Omental fat pad (tissue), 3 donors: ENCODE measurements at regions not wholly inside any gene's neighbourhood (a gene's known extent, or its start where the extent isn't known, plus 50 kb on each side); places are given as distances from the start of the nearest gene placed in this dataset.

ENCODE experiments used
- ATAC-seq: fragments of 150-250 bp; one replicate; pipeline ENCODE4 v1.9.1; 2016; ENCODE audit warnings: mild to moderate bottlenecking, moderate library complexity; ENCODE audit not compliant: low FRiP score
- DNase-seq: peaks from one replicate; pipeline ENCODE4 v3.0.0-alpha.2; 2019; ENCODE audit warnings: low spot score
- CTCF ChIP-seq, 3 donors: fragments of 450-650 bp; IDR thresholded peaks; one replicate each; pipeline ENCODE4 v1.5.1; 2016 to 2017; ENCODE audit warnings: antibody characterized with exemption in 3 of 3, mild to moderate bottlenecking in 3 of 3, moderate library complexity in 2 of 3

- ATAC-seq (no peak), DNase-seq (no peak)
- no peak for TF ChIP-seq CTCF (IDR thresholded peaks at IDR 0.05)
These were observed 254.9 kb downstream of the AACS start for GRCh38 chr12:125320177-125320576.

- ATAC-seq = no peak
- no peak for TF ChIP-seq CTCF (IDR thresholded peaks at IDR 0.05)
- no peak for DNase-seq
These were observed 259.7 kb downstream of the AACS start for GRCh38 chr12:125324861-125325490.

GRCh38 chr12:125329239-125330102 lies 264.2 kb downstream of the AACS start:
- DNase-seq (no peak), ATAC-seq (no peak)
- no peak for TF ChIP-seq CTCF (IDR thresholded peaks at IDR 0.05)

- no peak for TF ChIP-seq CTCF (IDR thresholded peaks at IDR 0.05)
- ATAC-seq (peak; percentile 83), DNase-seq (no peak)
These were observed 265.6 kb downstream of the AACS start for GRCh38 chr12:125330645-125331341.

- TF ChIP-seq CTCF (IDR thresholded peaks at IDR 0.05) = no peak
- no peak for DNase-seq
- ATAC-seq = peak; percentile 16
These were observed 266.3 kb downstream of the AACS start for GRCh38 chr12:125331342-125332052.

DNA sequence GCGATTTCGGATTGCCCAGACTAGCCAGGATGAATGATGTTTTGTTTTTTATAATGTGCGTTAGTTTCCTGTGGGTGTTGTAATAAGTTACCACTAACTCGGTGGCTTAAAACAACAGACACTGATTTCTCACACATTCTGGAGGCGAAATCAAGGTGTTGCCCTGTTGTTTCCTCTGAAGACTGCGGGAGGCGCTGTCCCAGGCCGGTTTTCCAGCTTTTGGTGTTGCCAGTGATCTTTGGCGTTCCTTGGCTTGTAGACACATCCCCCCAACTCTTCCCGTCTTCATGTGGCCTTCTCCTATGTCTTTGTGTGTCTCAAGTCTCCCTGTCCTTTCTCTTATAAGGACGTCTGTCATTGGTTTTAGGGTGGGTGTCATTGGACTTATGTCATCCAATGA lies 267.7 kb downstream of the AACS start:
- ATAC-seq = no peak
- TF ChIP-seq CTCF (IDR thresholded peaks at IDR 0.05) = no peak
- no peak for DNase-seq
